Lower lobe of right lung (tissue), 2 donors: ENCODE measurements at regions not wholly inside any gene's neighbourhood (a gene's known extent, or its start where the extent isn't known, plus 50 kb on each side); places are given as distances from the start of the nearest gene placed in this dataset.

Experiments
- ATAC-seq, 2 donors: fragments of 200-7000 bp; cut with Tn5 transposase; one replicate each; pipeline ENCODE4 v1.9.1; 2020 to 2022; ENCODE audit warnings: mild to moderate bottlenecking in 2 of 2, moderate library complexity in 2 of 2
- DNase-seq: peaks from one replicate; pipeline ENCODE4 v3.0.0-alpha.2; 2020
- H3K27ac ChIP-seq: fragments of 200-600 bp; one replicate; pipeline ENCODE4 v1.8.0; 2022
- H3K27me3 ChIP-seq: fragments of 200-600 bp; one replicate; pipeline ENCODE4 v1.8.0; 2022; ENCODE audit warnings: low read depth
- H3K36me3 ChIP-seq: fragments of 200-600 bp; one replicate; pipeline ENCODE4 v1.8.0; 2022; ENCODE audit warnings: mild to moderate bottlenecking
- H3K4me1 ChIP-seq: fragments of 200-600 bp; one replicate; pipeline ENCODE4 v1.8.0; 2022
- H3K4me3 ChIP-seq: fragments of 200-600 bp; one replicate; pipeline ENCODE4 v1.8.0; 2022; ENCODE audit warnings: mild to moderate bottlenecking
- H3K9me3 ChIP-seq: fragments of 200-600 bp; one replicate; pipeline ENCODE4 v1.8.0; 2022
- CTCF ChIP-seq: fragments of 200-600 bp; IDR thresholded peaks from one replicate; pipeline ENCODE4 v1.8.0; 2022; ENCODE audit warnings: antibody characterized with exemption, mild to moderate bottlenecking
- intact Hi-C: fragments of 100-400 bp; cut with DNase I; formaldehyde crosslinking; loops from one replicate; pipeline ENCODE4 v1.11.0; 2022
- donor health status: DM: no; HTN: yes; CAD: no; lungs with severe emphysema.

- no peak overlapping the region for H3K4me3 ChIP-seq
- intact Hi-C loops, result no loop called here
- no peak overlapping the region for H3K27ac ChIP-seq
- no peaks in the 10 kb centered on the region for H3K36me3 ChIP-seq
- DNase-seq, result no peak
- ATAC-seq, result peak; percentile 50 to 71
- H3K4me1 ChIP-seq, result no peaks in the 10 kb centered on the region
- H3K9me3 ChIP-seq, result no peaks in the 10 kb centered on the region
- TF ChIP-seq CTCF, result no peak
- H3K27me3 ChIP-seq, result no peaks in the 10 kb centered on the region
Measured at GRCh38 chr16:65176603-65177002, 54.7 kb upstream of the CDH11 start.

GRCh38 chr16:65172356-65172755 is 50.5 kb upstream of the CDH11 start:
- ATAC-seq, result no peak
- no peaks in the 10 kb centered on the region for H3K4me1 ChIP-seq
- TF ChIP-seq CTCF, result no peak
- no peaks in the 10 kb centered on the region for H3K9me3 ChIP-seq
- no peaks in the 10 kb centered on the region for H3K27me3 ChIP-seq
- no peak overlapping the region for H3K27ac ChIP-seq
- no peak for DNase-seq
- intact Hi-C loops, result no loop called here
- no peaks in the 10 kb centered on the region for H3K36me3 ChIP-seq
- no peak overlapping the region for H3K4me3 ChIP-seq
